SK-N-SH (cell line): ENCODE measurements at regions not wholly inside any gene's neighbourhood (a gene's known extent, or its start where the extent isn't known, plus 50 kb on each side); places are given as distances from the start of the nearest gene placed in this dataset.

Experiments
- CTCF ChIA-PET: fragments of 300-600, 350-600 bp; formaldehyde crosslinking; extraction: SDS; loops from one replicate; lab custom pipeline; 2021; lab: Yijun Ruan, JAX
- POLR2A ChIA-PET: fragments of 350-600 bp; sonication (Branson Sonifier 250); formaldehyde crosslinking; extraction: SDS; loops from one replicate; lab custom pipeline; 2020; ENCODE audit warnings: antibody characterized with exemption, inconsistent platforms; lab: Yijun Ruan, JAX
- DNase-seq: peaks from one replicate; pipeline ENCODE4 v3.0.0; 2012
- H2AFZ ChIP-seq: fragments of 200-600 bp; sonication (generic); 2 replicates; pipeline ENCODE4 v1.8.1; 2016; ENCODE audit warnings: antibody characterized with exemption, mild to moderate bottlenecking, low read depth
- H3F3A ChIP-seq: fragments of 200-600 bp; sonication (generic); replicated peaks from 2 replicates; pipeline ENCODE3; 2016; ENCODE audit warnings: antibody characterized with exemption, mild to moderate bottlenecking; ENCODE audit not compliant: insufficient read depth
- H3K27ac ChIP-seq, 2 experiments: fragments of 200-500 bp in 1 of 2; fragments of 200-600 bp in 1 of 2; sonication (Bioruptor generic) in 1 of 2; sonication (generic), shearing (Covaris generic) in 1 of 2; 2 replicates each; pipeline versions ENCODE4 v1.5.1 to v1.6.1; 2014 to 2016; ENCODE audit warnings: low read depth in 2 of 2, inconsistent platforms in 1 of 2, low read length in 1 of 2, mild to moderate bottlenecking in 1 of 2, mixed read lengths in 1 of 2
- H3K27me3 ChIP-seq: fragments of 200-600 bp; sonication (generic), shearing (Covaris generic); 2 replicates; pipeline ENCODE4 v1.6.1; 2016; ENCODE audit warnings: mixed run types; ENCODE audit not compliant: insufficient read depth
- H3K36me3 ChIP-seq, 2 experiments: fragments of 200-500 bp in 1 of 2; fragments of 200-600 bp in 1 of 2; sonication (Bioruptor generic) in 1 of 2; sonication (generic) in 1 of 2; replicated peaks in 1 of 2; 2 replicates each; pipeline versions ENCODE3 to v1.5.1; 2014 to 2016; ENCODE audit warnings: low read length in 1 of 2, mild to moderate bottlenecking in 1 of 2; ENCODE audit not compliant: insufficient read depth in 2 of 2, control insufficient read depth in 1 of 2
- H3K4me1 ChIP-seq, 2 experiments: fragments of 200-500 bp in 1 of 2; fragments of 200-600 bp in 1 of 2; sonication (Bioruptor generic) in 1 of 2; sonication (generic), shearing (Covaris generic) in 1 of 2; 2 replicates each; pipeline versions ENCODE4 v1.5.1 to v1.6.1; 2014 to 2016; ENCODE audit warnings: low read depth in 1 of 2, low read length in 1 of 2, mixed run types in 1 of 2; ENCODE audit not compliant: insufficient read depth in 2 of 2, control insufficient read depth in 1 of 2
- H3K4me2 ChIP-seq: fragments of 200-600 bp; sonication (generic), shearing (Covaris generic); 2 replicates; pipeline ENCODE4 v1.6.1; 2017; ENCODE audit warnings: mixed run types
- H3K4me3 ChIP-seq, 2 experiments: fragments of 200-500 bp in 1 of 2; fragments of 200-600 bp in 1 of 2; sonication (Bioruptor generic) in 1 of 2; sonication (generic), shearing (Covaris generic) in 1 of 2; 2 replicates each; pipeline versions ENCODE4 v1.5.1 to v1.8.1; 2014 to 2016; ENCODE audit warnings: low read depth in 2 of 2, inconsistent platforms in 1 of 2, low read length in 1 of 2, mild to moderate bottlenecking in 1 of 2, mixed read lengths in 1 of 2, moderate library complexity in 1 of 2
- H3K79me2 ChIP-seq: fragments of 200-600 bp; sonication (generic); 2 replicates; pipeline ENCODE4 v1.8.1; 2017; ENCODE audit warnings: mild to moderate bottlenecking; ENCODE audit not compliant: insufficient read depth
- H3K9ac ChIP-seq: fragments of 200-600 bp; sonication (generic); 2 replicates; pipeline ENCODE4 v1.6.1; 2017; ENCODE audit warnings: mixed run types
- H3K9me2 ChIP-seq: fragments of 200-600 bp; sonication (generic); 2 replicates; pipeline ENCODE4 v1.6.1; 2017; ENCODE audit warnings: mixed run types
- H3K9me3 ChIP-seq: fragments of 200-600 bp; sonication (generic); 2 replicates; pipeline ENCODE4 v1.6.1; 2017; ENCODE audit warnings: mixed run types, mild to moderate bottlenecking, moderate library complexity
- H4K20me1 ChIP-seq: fragments of 200-600 bp; sonication (generic); 2 replicates; pipeline ENCODE4 v1.6.1; 2017; ENCODE audit warnings: mild to moderate bottlenecking, mixed run types; ENCODE audit not compliant: insufficient read depth
- CTCF ChIP-seq: fragments of 200-600 bp; sonication (generic); IDR thresholded peaks from 2 replicates; pipeline ENCODE4 v1.6.1; 2017; ENCODE audit warnings: antibody characterized with exemption, mild to moderate bottlenecking, moderate library complexity
- ELF1 ChIP-seq: IDR thresholded peaks from 2 replicates; pipeline ENCODE4 v1.4.0; 2012
- EZH2phosphoT487 ChIP-seq: fragments of 200-600 bp; sonication (generic); IDR thresholded peaks from 2 replicates; pipeline ENCODE4 v1.6.1; 2017; ENCODE audit warnings: low read depth, mixed run types, mild to moderate bottlenecking, antibody characterized with exemption, moderate library complexity, borderline replicate concordance
- FOSL2 ChIP-seq: IDR thresholded peaks from 2 replicates; pipeline ENCODE4 v1.4.0; 2012; ENCODE audit warnings: low read depth, mild to moderate bottlenecking, moderate library complexity, borderline replicate concordance
- GATA2 ChIP-seq: sonication (generic); formaldehyde crosslinking; IDR thresholded peaks from 2 replicates; pipeline ENCODE4 v1.5.0; 2020; ENCODE audit warnings: mild to moderate bottlenecking, missing genetic modification reagents
- JUND ChIP-seq: IDR thresholded peaks from 2 replicates; pipeline ENCODE4 v1.4.0; 2012
- MXI1 ChIP-seq: IDR thresholded peaks from 2 replicates; pipeline ENCODE4 v1.6.1; 2012; ENCODE audit warnings: mild to moderate bottlenecking, low read depth, low read length, improper control_type of control experiment
- POLR2AphosphoS5 ChIP-seq: IDR thresholded peaks from 2 replicates; pipeline ENCODE4 v1.6.1; 2012; ENCODE audit warnings: low read depth, low read length
- RFX5 ChIP-seq: IDR thresholded peaks from 2 replicates; pipeline ENCODE4 v1.6.1; 2012; ENCODE audit warnings: mild to moderate bottlenecking, improper control_type of control experiment, low read length
- SIN3A ChIP-seq: IDR thresholded peaks from 2 replicates; pipeline ENCODE4 v1.6.1; 2012; ENCODE audit warnings: low read depth, mild to moderate bottlenecking, low read length, moderate library complexity, borderline replicate concordance
- SMC3 ChIP-seq: IDR thresholded peaks from 2 replicates; pipeline ENCODE4 v1.6.1; 2012; ENCODE audit warnings: low read depth, low read length, improper control_type of control experiment
- TAF1 ChIP-seq: IDR thresholded peaks from 2 replicates; pipeline ENCODE4 v1.6.1; 2012; ENCODE audit warnings: low read depth, mild to moderate bottlenecking, low read length, moderate library complexity, borderline replicate concordance
- TCF12 ChIP-seq: IDR thresholded peaks from 2 replicates; pipeline ENCODE4 v1.4.0; 2012
- TEAD4 ChIP-seq: IDR thresholded peaks from 2 replicates; pipeline ENCODE4 v1.4.0; 2012; ENCODE audit warnings: mild to moderate bottlenecking, borderline replicate concordance; ENCODE audit not compliant: insufficient read depth
- WGBS: methylation state at CpG from one replicate; pipeline ENCODE4 v1.1.6; 2017; ENCODE audit warnings: low lambda C conversion rate; 5-methylcytosine and 5-hydroxymethylcytosine counted together
- TF ChIP-seq, protein P1 (sequence below): IDR thresholded peaks from 2 replicates; pipeline ENCODE4; 2012
- TF ChIP-seq, protein P2 (sequence below): IDR thresholded peaks from 2 replicates; pipeline ENCODE4 v1.4.0; 2012; ENCODE audit warnings: low read depth, borderline replicate concordance
- TF ChIP-seq, protein P3 (sequence below): IDR thresholded peaks from 2 replicates; pipeline ENCODE4 v1.6.1; 2012; ENCODE audit warnings: mild to moderate bottlenecking, low read depth, low read length, moderate library complexity
- TF ChIP-seq, protein P4 (sequence below): IDR thresholded peaks from 2 replicates; pipeline ENCODE4 v1.4.0; 2012; ENCODE audit warnings: low read depth, borderline replicate concordance

DNA sequence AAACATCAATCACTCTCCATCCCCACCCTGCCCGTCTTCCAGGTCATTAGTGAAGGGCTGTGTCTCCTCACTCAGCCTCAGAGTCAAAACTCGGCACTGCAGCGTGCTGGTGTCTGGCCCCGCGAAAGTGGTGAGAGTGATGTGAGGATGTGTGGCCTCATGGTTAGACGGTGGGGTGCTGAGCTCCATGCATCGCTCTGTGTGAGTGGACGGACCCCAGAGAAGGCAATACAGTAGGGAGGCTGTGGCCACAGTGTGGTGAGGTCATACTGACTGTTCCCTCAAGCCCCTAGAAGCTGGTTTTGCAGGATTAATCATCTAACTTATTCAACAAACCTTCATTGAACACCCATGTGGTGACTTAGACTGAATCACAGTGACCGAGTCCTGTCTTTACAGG lies 329.9 kb upstream of the AJAP1 start:
- CTCF ChIA-PET, result no interaction called here
- 27% methylated on average over 9 of the region's 9 CpGs for WGBS

More for the DNA sequence above, 329.9 kb upstream of the AJAP1 start:
- Histone ChIP-seq H3K9me3 (no peaks in the 10 kb centered on the region), H2AFZ (no peak overlapping the region), H3K4me2 (no peak overlapping the region), H3K4me1 (no peaks in the 10 kb centered on the region), H3F3A (no peaks in the 10 kb centered on the region), H3K36me3 (no peaks in the 10 kb centered on the region), H3K9me2 (no peaks in the 10 kb centered on the region), H4K20me1 (no peaks in the 10 kb centered on the region), H3K27me3 (no peaks in the 10 kb centered on the region), H3K4me3 (no peak overlapping the region), H3K9ac (no peak overlapping the region), H3K27ac (no peak overlapping the region), H3K79me2 (no peaks in the 10 kb centered on the region)
- DNase-seq, result no peak
- POLR2A ChIA-PET, result no interaction called here
- TF ChIP-seq, protein P1, sequence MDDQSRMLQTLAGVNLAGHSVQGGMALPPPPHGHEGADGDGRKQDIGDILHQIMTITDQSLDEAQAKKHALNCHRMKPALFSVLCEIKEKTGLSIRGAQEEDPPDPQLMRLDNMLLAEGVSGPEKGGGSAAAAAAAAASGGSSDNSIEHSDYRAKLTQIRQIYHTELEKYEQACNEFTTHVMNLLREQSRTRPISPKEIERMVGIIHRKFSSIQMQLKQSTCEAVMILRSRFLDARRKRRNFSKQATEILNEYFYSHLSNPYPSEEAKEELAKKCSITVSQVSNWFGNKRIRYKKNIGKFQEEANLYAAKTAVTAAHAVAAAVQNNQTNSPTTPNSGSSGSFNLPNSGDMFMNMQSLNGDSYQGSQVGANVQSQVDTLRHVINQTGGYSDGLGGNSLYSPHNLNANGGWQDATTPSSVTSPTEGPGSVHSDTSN, result no peak
- TF ChIP-seq RFX5 (no peak), TCF12 (no peak), SMC3 (no peak), POLR2AphosphoS5 (no peak), MXI1 (no peak), ELF1 (no peak), SIN3A (no peak), TEAD4 (no peak), CTCF (no peak), GATA2 (CRISPR knock-in tag) (no peak), JUND (no peak), EZH2phosphoT487 (no peak), TAF1 (no peak), FOSL2 (no peak)
- TF ChIP-seq, protein P2, sequence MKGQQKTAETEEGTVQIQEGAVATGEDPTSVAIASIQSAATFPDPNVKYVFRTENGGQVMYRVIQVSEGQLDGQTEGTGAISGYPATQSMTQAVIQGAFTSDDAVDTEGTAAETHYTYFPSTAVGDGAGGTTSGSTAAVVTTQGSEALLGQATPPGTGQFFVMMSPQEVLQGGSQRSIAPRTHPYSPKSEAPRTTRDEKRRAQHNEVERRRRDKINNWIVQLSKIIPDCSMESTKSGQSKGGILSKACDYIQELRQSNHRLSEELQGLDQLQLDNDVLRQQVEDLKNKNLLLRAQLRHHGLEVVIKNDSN, result no peak
- TF ChIP-seq, protein P3, sequence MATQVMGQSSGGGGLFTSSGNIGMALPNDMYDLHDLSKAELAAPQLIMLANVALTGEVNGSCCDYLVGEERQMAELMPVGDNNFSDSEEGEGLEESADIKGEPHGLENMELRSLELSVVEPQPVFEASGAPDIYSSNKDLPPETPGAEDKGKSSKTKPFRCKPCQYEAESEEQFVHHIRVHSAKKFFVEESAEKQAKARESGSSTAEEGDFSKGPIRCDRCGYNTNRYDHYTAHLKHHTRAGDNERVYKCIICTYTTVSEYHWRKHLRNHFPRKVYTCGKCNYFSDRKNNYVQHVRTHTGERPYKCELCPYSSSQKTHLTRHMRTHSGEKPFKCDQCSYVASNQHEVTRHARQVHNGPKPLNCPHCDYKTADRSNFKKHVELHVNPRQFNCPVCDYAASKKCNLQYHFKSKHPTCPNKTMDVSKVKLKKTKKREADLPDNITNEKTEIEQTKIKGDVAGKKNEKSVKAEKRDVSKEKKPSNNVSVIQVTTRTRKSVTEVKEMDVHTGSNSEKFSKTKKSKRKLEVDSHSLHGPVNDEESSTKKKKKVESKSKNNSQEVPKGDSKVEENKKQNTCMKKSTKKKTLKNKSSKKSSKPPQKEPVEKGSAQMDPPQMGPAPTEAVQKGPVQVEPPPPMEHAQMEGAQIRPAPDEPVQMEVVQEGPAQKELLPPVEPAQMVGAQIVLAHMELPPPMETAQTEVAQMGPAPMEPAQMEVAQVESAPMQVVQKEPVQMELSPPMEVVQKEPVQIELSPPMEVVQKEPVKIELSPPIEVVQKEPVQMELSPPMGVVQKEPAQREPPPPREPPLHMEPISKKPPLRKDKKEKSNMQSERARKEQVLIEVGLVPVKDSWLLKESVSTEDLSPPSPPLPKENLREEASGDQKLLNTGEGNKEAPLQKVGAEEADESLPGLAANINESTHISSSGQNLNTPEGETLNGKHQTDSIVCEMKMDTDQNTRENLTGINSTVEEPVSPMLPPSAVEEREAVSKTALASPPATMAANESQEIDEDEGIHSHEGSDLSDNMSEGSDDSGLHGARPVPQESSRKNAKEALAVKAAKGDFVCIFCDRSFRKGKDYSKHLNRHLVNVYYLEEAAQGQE, result no peak
- TF ChIP-seq, protein P4, sequence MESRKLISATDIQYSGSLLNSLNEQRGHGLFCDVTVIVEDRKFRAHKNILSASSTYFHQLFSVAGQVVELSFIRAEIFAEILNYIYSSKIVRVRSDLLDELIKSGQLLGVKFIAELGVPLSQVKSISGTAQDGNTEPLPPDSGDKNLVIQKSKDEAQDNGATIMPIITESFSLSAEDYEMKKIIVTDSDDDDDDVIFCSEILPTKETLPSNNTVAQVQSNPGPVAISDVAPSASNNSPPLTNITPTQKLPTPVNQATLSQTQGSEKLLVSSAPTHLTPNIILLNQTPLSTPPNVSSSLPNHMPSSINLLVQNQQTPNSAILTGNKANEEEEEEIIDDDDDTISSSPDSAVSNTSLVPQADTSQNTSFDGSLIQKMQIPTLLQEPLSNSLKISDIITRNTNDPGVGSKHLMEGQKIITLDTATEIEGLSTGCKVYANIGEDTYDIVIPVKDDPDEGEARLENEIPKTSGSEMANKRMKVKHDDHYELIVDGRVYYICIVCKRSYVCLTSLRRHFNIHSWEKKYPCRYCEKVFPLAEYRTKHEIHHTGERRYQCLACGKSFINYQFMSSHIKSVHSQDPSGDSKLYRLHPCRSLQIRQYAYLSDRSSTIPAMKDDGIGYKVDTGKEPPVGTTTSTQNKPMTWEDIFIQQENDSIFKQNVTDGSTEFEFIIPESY, result no peak
